Stimulated activated CD8-positive, alpha-beta memory T cell treated with anti-CD3 and anti-CD28 coated beads, Interleukin-15, amount 100 ng/mL, for 4 hours (primary cell): ENCODE measurements at regions not wholly inside any gene's neighbourhood (a gene's known extent, or its start where the extent isn't known, plus 50 kb on each side); places are given as distances from the start of the nearest gene placed in this dataset.

Source experiments
- DNase-seq, 2 donors: peaks; one replicate each; pipeline ENCODE4 v3.0.0-alpha.2; 2020; ENCODE audit warnings: low read depth in 2 of 2

GRCh38 chr18:78769502-78770105 lies 210.0 kb upstream of the SALL3 start:
- DNase-seq: no peak

GRCh38 chr18:78770139-78770822 lies 209.3 kb upstream of the SALL3 start:
- DNase-seq: no peak

- no peak for DNase-seq
Observed at GRCh38 chr18:78770823-78771139, 208.8 kb upstream of the SALL3 start.

GRCh38 chr18:78771496-78772359 lies 207.9 kb upstream of the SALL3 start:
- DNase-seq: no peak

GRCh38 chr18:78772360-78773302 lies 207.0 kb upstream of the SALL3 start:
- DNase-seq: no peak

GRCh38 chr18:78773303-78773755 lies 206.3 kb upstream of the SALL3 start:
- no peak for DNase-seq

GRCh38 chr18:78773819-78774218 lies 205.8 kb upstream of the SALL3 start:
- no peak for DNase-seq

GRCh38 chr18:78774741-78775141 lies 204.9 kb upstream of the SALL3 start:
- no peak for DNase-seq

GRCh38 chr18:78776151-78776550 lies 203.5 kb upstream of the SALL3 start:
- no peak for DNase-seq

- DNase-seq: no peak
Observed at GRCh38 chr18:78776706-78777285, 202.8 kb upstream of the SALL3 start.

GRCh38 chr18:78777992-78778391 lies 201.6 kb upstream of the SALL3 start:
- DNase-seq: no peak

- DNase-seq: no peak
Observed at GRCh38 chr18:78778651-78779050, 201.0 kb upstream of the SALL3 start.

GRCh38 chr18:78779996-78780718 lies 199.5 kb upstream of the SALL3 start:
- DNase-seq: no peak

- no peak for DNase-seq
Observed at GRCh38 chr18:78780719-78781600, 198.7 kb upstream of the SALL3 start.

GRCh38 chr18:78781601-78781960 lies 198.0 kb upstream of the SALL3 start:
- DNase-seq: no peak

GRCh38 chr18:78782951-78783563 lies 196.6 kb upstream of the SALL3 start:
- no peak for DNase-seq

- DNase-seq: no peak
Observed at GRCh38 chr18:78783564-78783960, 196.1 kb upstream of the SALL3 start.

- DNase-seq: no peak
Observed at GRCh38 chr18:78784861-78785260, 194.8 kb upstream of the SALL3 start.

GRCh38 chr18:78785706-78786105 lies 193.9 kb upstream of the SALL3 start:
- no peak for DNase-seq
